SKM-1 treated with dmso at 0.1 percent for 144 hours (cell line): ENCODE measurements at regions not wholly inside any gene's neighbourhood (a gene's known extent, or its start where the extent isn't known, plus 50 kb on each side); places are given as distances from the start of the nearest gene placed in this dataset.
"Not testable (repeated sequence)": the region's sequence is repeated elsewhere in the genome, so short reads cannot be mapped to it uniquely, and the experiment has no call there.

ENCODE experiments used
- DNase-seq: peaks from one replicate; lab custom pipeline; 2025; ENCODE audit not compliant: unreplicated experiment; lab: John Stamatoyannopoulos, UW

GRCh38 chr1:195851016-195851601, 757.1 kb downstream of the KCNT2 start:
- DNase-seq: no peak

- DNase-seq: no peak
Observed at GRCh38 chr1:195849180-195849579, 759.1 kb downstream of the KCNT2 start.

- not testable (repeated sequence) for DNase-seq
Observed at GRCh38 chr1:195847957-195848875, 760.0 kb downstream of the KCNT2 start.

GRCh38 chr1:195831789-195832188, 776.5 kb downstream of the KCNT2 start:
- no peak for DNase-seq

- no peak for DNase-seq
Observed at GRCh38 chr1:195828325-195828724, 779.9 kb downstream of the KCNT2 start.

GRCh38 chr1:195820925-195821324, 787.3 kb downstream of the KCNT2 start:
- DNase-seq: no peak

GRCh38 chr1:195806060-195806459, 802.2 kb downstream of the KCNT2 start:
- DNase-seq: no peak

- DNase-seq: no peak
Observed at GRCh38 chr1:195804547-195804946, 803.7 kb downstream of the KCNT2 start.

- no peak for DNase-seq
Observed at GRCh38 chr1:195799016-195799415, 809.2 kb downstream of the KCNT2 start.

GRCh38 chr1:195794225-195794624, 814.0 kb downstream of the KCNT2 start:
- no peak for DNase-seq

GRCh38 chr1:195791796-195792195, 816.4 kb downstream of the KCNT2 start:
- no peak for DNase-seq

- no peak for DNase-seq
Observed at GRCh38 chr1:195790514-195791168, 817.6 kb downstream of the KCNT2 start.

- no peak for DNase-seq
Observed at GRCh38 chr1:195789321-195789720, 818.9 kb downstream of the KCNT2 start.

GRCh38 chr1:195788721-195789120, 819.5 kb downstream of the KCNT2 start:
- no peak for DNase-seq

GRCh38 chr1:195785830-195786229, 822.4 kb downstream of the KCNT2 start:
- no peak for DNase-seq

GRCh38 chr1:195773931-195774330, 834.3 kb downstream of the KCNT2 start:
- peak; percentile 48 for DNase-seq

GRCh38 chr1:195769461-195769860, 838.8 kb downstream of the KCNT2 start:
- no peak for DNase-seq

- no peak for DNase-seq
Observed at GRCh38 chr1:195768936-195769335, 839.3 kb downstream of the KCNT2 start.

- no peak for DNase-seq
Observed at GRCh38 chr1:195768377-195768776, 839.9 kb downstream of the KCNT2 start.

GRCh38 chr1:195766709-195767108, 841.5 kb downstream of the KCNT2 start:
- no peak for DNase-seq

GRCh38 chr1:195765099-195765498, 843.1 kb downstream of the KCNT2 start:
- no peak for DNase-seq

- no peak for DNase-seq
Observed at GRCh38 chr1:195763907-195764374, 844.3 kb downstream of the KCNT2 start.
